Activated naive CD8-positive, alpha-beta T cell treated with anti-CD3 and anti-CD28 coated beads, Interleukin-2, amount 50 U/mL, for 24 hours (primary cell): ENCODE measurements at regions not wholly inside any gene's neighbourhood (a gene's known extent, or its start where the extent isn't known, plus 50 kb on each side); places are given as distances from the start of the nearest gene placed in this dataset.

Experiments used
- ATAC-seq: fragments of 150-1000 bp; cut with Tn5 transposase; one replicate; pipeline ENCODE4 v1.10.0; 2021
- DNase-seq: peaks from one replicate; pipeline ENCODE4 v3.0.0; 2021
- H3K27ac Mint-ChIP-seq: one replicate; pipeline ENCODE4 v1.8.0; 2021; ENCODE audit warnings: mild to moderate bottlenecking, mixed read lengths
- H3K27me3 Mint-ChIP-seq: one replicate; pipeline ENCODE4 v1.8.0; 2021; ENCODE audit warnings: mixed read lengths
- H3K36me3 Mint-ChIP-seq: one replicate; pipeline ENCODE4 v1.8.0; 2021; ENCODE audit warnings: low read depth, mixed read lengths
- H3K4me1 Mint-ChIP-seq: one replicate; pipeline ENCODE4 v1.8.0; 2021; ENCODE audit warnings: mixed read lengths
- H3K4me3 Mint-ChIP-seq: one replicate; pipeline ENCODE4 v1.8.0; 2021; ENCODE audit warnings: mild to moderate bottlenecking, moderate library complexity, mixed read lengths
- H3K9me3 Mint-ChIP-seq: one replicate; pipeline ENCODE4 v1.8.0; 2021; ENCODE audit warnings: mixed read lengths

DNA sequence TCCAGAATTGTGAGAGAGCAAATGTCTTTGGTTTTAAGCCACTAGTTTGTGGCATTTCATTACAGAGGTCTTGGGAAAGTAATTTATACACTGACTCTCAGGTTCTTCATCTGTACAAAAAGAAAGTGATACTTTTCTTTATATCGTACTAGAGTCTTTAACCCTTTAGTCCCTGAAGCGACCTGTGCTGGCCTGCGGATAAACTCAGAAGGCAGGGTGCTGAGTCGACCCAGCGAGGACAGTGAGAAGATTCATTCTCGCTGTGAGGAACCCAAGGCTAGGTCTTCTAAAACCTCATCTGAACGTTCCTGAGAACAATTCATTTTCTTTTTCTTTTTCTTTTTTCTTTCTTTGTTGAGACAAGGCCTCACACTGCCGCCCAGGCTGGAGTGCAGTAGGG is 514.2 kb upstream of the MGMT start:
- no peak for DNase-seq
- no peak overlapping the region for H3K27ac Mint-ChIP-seq
- no peaks in the 10 kb centered on the region for H3K9me3 Mint-ChIP-seq
- ATAC-seq: no peak
- H3K36me3 Mint-ChIP-seq: no peaks in the 10 kb centered on the region
- no peak overlapping the region for H3K4me3 Mint-ChIP-seq
- no peaks in the 10 kb centered on the region for H3K27me3 Mint-ChIP-seq
- H3K4me1 Mint-ChIP-seq: no peaks in the 10 kb centered on the region

DNA sequence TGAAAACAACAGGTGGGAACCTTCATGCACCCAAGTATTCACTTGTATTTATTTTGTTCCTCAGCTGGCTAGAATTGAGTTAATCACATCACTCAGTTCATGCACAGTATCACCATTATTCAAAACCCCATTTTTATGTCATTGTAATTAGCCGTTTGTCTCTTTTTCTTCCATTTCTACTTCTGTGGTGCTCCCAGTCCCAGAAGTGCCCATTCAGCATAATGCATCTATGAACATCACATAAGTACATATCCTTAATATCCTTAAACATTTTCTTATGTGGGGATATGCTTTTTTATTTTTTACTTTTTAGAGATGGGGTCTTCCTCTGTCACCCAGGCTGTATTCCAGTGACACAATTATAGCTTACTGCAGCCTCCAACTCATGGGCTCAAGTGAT is 510.9 kb upstream of the MGMT start:
- Mint-ChIP-seq H3K27ac (no peak overlapping the region), H3K27me3 (no peaks in the 10 kb centered on the region), H3K9me3 (no peaks in the 10 kb centered on the region), H3K4me1 (no peaks in the 10 kb centered on the region), H3K4me3 (no peak overlapping the region), H3K36me3 (no peaks in the 10 kb centered on the region)
- no peak for ATAC-seq
- no peak for DNase-seq

DNA sequence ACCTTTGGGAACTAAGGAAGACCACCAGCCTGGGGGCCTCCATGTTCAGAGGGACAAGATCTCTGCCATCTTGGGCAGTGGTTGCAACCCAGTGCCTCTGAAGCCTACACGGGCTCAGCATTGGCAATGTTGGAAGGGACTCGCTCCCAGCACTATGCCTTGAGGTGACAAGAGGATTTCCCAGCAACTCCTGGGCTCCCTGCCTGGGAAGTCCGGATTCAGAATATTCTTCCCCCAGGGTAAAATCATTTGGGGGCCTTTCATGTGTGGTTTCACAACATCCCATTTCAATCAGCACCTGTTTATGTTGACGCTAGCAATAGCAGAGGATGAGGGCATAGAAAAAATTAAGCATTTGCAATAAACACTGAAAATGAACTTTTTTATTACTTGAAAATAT is 509.8 kb upstream of the MGMT start:
- ATAC-seq: no peak
- H3K36me3 Mint-ChIP-seq: no peaks in the 10 kb centered on the region
- no peaks in the 10 kb centered on the region for H3K4me1 Mint-ChIP-seq
- no peaks in the 10 kb centered on the region for H3K27me3 Mint-ChIP-seq
- no peak overlapping the region for H3K4me3 Mint-ChIP-seq
- no peak overlapping the region for H3K27ac Mint-ChIP-seq
- no peak for DNase-seq
- H3K9me3 Mint-ChIP-seq: no peaks in the 10 kb centered on the region

DNA sequence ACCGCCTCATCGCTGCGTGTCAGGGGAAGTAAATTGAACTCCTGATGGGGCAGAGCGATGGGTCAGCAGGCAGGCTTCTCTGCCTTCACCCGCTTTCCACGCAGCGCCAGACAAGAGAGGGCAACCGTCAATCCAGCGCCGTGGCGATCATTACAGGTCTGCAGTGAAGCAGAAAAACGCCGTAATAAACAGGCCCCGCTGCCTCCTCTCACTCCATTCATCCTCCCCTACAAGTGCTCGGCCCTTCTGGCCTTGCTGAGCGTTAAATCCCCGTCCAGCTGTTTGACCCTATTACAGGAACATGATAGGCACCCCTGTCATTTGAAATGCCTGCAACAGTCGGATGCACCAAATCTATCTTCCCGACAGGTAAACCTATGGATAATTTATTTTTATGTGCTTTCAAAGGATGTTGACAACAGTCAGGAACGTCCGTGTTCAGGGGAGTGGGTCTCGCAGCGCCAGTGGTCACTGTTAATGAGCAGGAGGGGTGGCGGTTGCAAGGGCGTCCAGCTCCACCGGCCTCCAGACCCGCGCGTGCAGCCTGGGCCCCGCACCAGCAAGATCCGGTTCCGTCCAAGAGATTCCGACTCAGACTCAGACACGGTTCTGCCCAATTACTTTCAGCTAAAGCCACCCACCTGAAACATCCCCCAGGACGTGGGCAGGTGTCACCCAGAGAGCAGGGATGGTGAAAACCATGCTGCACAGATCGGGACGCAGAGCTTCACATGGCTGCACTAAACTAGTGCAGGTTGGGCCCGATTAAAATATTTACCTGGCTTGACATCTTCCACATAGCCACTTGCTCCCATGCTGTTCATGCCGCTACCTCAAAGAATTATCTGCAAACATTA is 508.0 kb upstream of the MGMT start:
- Mint-ChIP-seq H3K27me3 (no peaks in the 10 kb centered on the region), H3K36me3 (no peaks in the 10 kb centered on the region)
- ATAC-seq: no peak

DNA sequence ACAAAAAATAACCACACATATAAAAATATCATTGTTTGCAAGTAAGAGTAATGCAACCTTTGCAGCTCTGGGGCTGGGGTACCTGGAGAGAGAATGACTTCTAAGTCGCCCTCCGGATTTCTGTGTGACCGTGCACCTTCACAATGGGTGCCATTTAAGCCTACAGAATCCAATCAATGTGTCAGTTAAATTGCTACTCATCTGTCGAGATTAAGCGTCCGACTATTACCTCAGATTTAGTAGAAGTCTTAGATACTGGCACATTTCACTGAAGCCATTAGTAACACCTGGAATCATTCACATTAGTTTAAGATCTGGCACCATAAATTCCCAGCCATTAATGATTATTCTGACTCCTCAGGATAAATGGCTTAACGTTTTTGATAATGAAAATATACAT is 507.3 kb upstream of the MGMT start:
- Mint-ChIP-seq H3K27ac (no peak overlapping the region), H3K27me3 (no peaks in the 10 kb centered on the region), H3K9me3 (no peaks in the 10 kb centered on the region), H3K36me3 (no peaks in the 10 kb centered on the region), H3K4me1 (no peaks in the 10 kb centered on the region), H3K4me3 (no peak overlapping the region)
- ATAC-seq (no peak), DNase-seq (no peak)

More for the DNA sequence above, 508.0 kb upstream of the MGMT start:
- no peak for DNase-seq
- H3K4me1 Mint-ChIP-seq: no peaks in the 10 kb centered on the region
- H3K9me3 Mint-ChIP-seq: no peaks in the 10 kb centered on the region
- no peak overlapping the region for H3K4me3 Mint-ChIP-seq
- no peak overlapping the region for H3K27ac Mint-ChIP-seq

DNA sequence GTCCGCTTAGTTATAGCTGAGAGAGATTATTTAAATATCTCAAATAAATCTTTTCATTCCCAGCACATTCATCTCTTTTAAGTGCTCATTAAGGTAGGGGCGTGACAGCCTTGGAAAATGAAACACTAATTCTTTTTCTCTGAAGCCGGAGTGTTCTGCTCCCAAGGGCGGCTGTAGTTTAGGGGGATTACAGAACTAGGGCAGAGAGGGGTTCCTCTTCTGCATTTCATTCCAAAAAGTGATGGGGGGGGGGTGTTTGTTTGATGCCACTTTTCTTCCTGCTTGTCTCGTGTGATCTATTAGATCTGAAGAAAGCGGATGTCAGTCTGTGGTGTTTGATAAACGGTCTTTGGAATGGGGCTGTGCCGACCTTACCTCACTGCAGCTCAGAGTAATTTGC is 506.5 kb upstream of the MGMT start:
- Mint-ChIP-seq H3K9me3 (no peaks in the 10 kb centered on the region), H3K27me3 (no peaks in the 10 kb centered on the region), H3K27ac (no peak overlapping the region), H3K4me3 (no peak overlapping the region), H3K36me3 (no peaks in the 10 kb centered on the region), H3K4me1 (no peaks in the 10 kb centered on the region)
- ATAC-seq (no peak), DNase-seq (no peak)

DNA sequence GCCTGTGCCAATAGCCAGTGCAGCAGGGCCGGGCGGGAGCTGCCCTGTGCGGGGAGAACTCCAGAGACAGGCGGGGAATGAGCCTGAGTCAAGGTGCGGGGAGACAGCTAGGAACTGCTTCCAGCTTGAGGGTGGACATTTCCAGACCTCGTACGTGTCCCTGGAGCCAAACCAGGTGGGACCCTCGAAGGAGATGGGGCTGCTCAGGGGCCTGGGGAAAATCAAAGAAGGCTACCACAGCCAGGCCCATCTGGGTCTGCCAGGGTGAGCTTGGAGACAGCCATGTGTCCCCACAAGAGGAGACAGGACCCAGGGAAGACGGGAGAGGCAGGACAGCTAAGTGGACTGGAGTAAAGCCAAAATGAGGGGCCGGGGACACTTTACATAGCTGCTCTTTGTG is 504.9 kb upstream of the MGMT start:
- Mint-ChIP-seq H3K36me3 (no peaks in the 10 kb centered on the region), H3K4me3 (no peak overlapping the region), H3K27me3 (no peaks in the 10 kb centered on the region), H3K9me3 (no peaks in the 10 kb centered on the region), H3K4me1 (no peaks in the 10 kb centered on the region), H3K27ac (no peak overlapping the region)
- DNase-seq (no peak), ATAC-seq (no peak)

DNA sequence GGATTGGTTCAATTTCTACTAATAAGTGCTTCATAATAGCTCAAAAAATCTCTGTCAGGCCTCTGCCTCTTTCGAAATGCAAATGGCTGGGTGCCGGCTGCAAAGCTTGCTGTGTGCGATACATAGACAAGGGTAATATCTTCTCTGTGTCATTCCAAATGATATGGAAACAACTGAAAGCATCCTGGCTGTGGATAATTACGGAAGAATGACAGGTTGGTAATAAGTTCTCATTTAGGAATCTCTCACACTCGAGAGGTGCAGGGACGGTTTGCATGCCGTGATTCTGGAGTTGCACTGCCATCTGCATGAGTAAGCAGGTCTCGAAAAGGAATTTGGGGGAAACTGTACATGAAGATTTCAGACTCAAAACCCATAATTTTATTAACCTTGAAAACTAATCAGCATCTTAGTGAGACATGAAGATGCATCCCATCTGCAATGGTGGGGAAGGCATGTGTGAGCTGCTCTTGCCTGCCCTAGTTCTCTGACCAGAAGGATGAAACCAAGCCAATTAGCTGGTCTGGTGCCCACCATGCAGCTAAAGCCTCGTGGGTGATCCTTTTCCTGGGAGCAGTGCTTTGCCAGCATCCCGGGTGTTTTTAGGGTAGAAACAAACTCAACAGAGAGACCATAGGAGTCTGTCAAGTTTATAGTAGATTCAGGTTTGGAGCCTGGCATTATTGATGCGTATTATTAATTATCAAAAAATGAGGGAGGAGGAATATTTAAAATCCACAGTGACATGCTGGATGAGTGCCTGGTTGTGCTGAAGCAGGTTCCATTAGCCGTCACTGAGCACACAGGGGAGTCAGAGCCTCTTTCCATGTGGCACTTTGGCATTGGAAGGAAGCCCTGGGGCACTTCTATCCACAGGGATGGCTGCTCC is 503.6 kb upstream of the MGMT start:
- H3K4me1 Mint-ChIP-seq: no peaks in the 10 kb centered on the region
- no peak overlapping the region for H3K27ac Mint-ChIP-seq
- no peaks in the 10 kb centered on the region for H3K27me3 Mint-ChIP-seq
- H3K9me3 Mint-ChIP-seq: no peaks in the 10 kb centered on the region
- no peak overlapping the region for H3K4me3 Mint-ChIP-seq
- ATAC-seq (no peak), DNase-seq (no peak)
- no peaks in the 10 kb centered on the region for H3K36me3 Mint-ChIP-seq

DNA sequence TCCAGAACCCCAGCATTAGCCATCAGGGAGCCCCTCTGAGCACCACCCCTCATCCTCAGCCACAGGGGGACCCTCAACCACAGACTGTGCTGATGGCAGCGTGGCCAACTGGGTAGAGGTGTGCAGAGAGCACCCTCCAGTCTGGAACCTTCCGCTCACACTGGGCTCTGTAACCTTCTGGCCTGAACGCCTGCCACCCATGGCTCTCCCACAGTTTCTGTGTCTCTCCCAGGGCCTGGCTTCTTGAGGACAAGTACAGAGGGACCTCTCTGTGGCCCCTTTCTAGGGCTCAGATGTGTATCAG is 503.0 kb upstream of the MGMT start:
- no peaks in the 10 kb centered on the region for H3K36me3 Mint-ChIP-seq
- H3K4me3 Mint-ChIP-seq: no peak overlapping the region
- H3K4me1 Mint-ChIP-seq: no peaks in the 10 kb centered on the region
- DNase-seq (no peak), ATAC-seq (no peak)
- no peaks in the 10 kb centered on the region for H3K9me3 Mint-ChIP-seq
- no peaks in the 10 kb centered on the region for H3K27me3 Mint-ChIP-seq
- H3K27ac Mint-ChIP-seq: no peak overlapping the region

DNA sequence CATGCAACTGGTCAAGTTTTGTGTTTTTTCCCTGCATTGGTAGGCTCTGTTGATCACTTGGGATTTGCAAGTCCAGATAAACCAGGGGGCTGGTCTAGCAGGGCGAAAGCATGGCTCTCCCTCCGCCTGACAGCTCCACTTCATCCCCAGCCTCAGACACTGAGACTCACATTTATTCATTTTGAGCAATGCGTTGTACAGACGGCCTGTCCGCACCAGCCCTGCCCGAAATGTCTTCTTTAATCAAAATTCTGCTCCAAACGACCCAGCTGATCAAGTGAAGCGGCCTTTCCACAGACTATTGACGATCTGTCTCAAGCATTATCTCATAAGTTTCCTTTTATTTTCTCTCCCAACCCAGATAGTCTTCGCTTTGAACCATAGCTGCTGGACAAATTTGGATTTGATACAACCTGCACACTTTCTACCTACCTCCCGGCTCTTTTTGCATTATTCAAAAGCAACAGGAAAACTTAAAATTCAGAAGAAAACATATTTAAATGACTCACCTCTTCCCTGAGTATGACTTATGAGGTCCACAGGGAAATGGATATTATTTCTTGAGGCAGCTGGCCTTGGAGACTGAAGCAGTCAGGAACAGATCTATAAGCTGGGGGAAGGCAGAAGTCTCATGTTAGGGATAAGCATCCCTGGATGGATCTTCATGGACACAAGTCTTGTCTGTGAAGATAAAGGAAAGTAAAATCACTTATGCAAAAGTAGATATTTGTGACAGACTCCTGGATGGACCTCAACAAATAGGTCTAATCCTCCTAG is 498.9 kb upstream of the MGMT start:
- H3K4me1 Mint-ChIP-seq: no peaks in the 10 kb centered on the region
- no peaks in the 10 kb centered on the region for H3K36me3 Mint-ChIP-seq
- no peak overlapping the region for H3K4me3 Mint-ChIP-seq
- ATAC-seq (no peak), DNase-seq (no peak)
- peaks cover 7% of the 10 kb centered on the region for H3K27me3 Mint-ChIP-seq
- H3K27ac Mint-ChIP-seq: no peak overlapping the region
- H3K9me3 Mint-ChIP-seq: no peaks in the 10 kb centered on the region

DNA sequence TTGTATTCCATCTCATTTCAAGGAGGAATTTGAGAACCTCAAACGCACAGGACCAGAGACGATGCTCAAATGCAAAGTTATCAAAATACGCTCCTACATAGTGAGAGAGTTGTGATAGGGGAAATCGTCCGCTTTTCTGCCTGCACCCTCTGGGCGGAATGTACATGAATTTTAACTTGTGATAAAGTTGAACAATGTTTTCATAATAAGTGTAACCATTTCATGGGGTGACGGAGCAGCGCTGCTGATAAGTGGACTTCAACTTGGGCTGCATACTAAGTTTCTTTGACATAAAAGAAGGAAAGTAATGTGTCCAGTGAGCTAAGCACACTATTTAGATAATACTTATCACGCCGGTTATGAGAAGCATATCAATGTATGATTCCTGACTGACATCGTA is 497.5 kb upstream of the MGMT start:
- Mint-ChIP-seq H3K27ac (no peak overlapping the region), H3K27me3 (peaks cover 7% of the 10 kb centered on the region), H3K4me1 (no peaks in the 10 kb centered on the region), H3K4me3 (no peak overlapping the region), H3K36me3 (no peaks in the 10 kb centered on the region), H3K9me3 (no peaks in the 10 kb centered on the region)
- DNase-seq: no peak
- ATAC-seq: no peak

DNA sequence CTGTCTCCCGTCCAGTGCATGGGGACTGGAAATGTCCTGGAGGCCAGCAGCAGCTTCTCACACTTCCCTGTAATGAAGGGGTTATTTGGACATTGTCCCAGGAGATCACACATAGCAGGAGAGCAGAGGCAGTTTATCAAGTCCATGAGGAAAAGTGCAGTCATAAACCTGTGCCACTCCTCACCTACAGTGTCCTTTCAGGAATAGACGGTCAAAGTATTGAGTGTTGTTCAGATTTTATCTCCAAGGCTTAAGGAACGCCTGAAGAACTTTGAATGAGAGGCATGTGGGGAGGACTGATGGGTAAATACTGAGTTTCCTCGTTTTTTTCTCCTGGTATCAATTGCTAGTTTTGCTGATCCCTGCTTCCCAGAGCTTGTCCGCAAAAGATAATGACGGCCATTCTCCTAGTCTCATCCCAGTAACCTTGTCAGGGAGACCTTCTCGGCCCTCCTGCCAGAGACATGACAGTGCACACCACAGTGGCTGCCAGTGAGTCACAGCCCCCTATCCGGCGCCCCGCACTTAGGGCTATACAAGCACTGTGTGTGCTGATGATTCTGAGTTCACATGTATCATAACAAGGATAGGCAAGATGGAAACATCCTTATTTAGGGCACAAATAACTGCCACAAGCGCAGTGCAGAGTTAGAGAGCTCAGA is 495.5 kb upstream of the MGMT start:
- no peaks in the 10 kb centered on the region for H3K9me3 Mint-ChIP-seq
- no peaks in the 10 kb centered on the region for H3K36me3 Mint-ChIP-seq
- peaks cover 7% of the 10 kb centered on the region for H3K27me3 Mint-ChIP-seq
- ATAC-seq (no peak), DNase-seq (no peak)
- H3K27ac Mint-ChIP-seq: no peak overlapping the region
- no peak overlapping the region for H3K4me3 Mint-ChIP-seq
- H3K4me1 Mint-ChIP-seq: no peaks in the 10 kb centered on the region

DNA sequence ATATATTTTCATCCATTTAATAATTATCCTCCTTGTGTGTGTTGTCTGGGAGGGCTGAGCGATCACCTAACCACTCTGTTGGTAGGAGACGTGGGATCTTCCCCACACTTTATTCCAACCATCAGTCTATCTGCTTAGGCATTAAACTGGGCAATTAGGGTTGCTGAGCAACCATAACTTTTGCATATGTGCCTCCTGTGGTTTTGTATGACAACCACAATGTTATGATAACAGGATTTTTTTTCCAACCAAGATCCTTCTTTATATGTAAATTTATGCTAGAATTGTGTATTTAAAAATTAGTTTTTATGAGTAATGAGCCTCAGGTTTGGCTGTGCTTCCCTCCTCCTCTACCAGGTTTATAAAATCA is 495.0 kb upstream of the MGMT start:
- no peaks in the 10 kb centered on the region for H3K4me1 Mint-ChIP-seq
- DNase-seq: no peak
- no peak for ATAC-seq
- peaks cover 7% of the 10 kb centered on the region for H3K27me3 Mint-ChIP-seq
- H3K9me3 Mint-ChIP-seq: no peaks in the 10 kb centered on the region
- H3K27ac Mint-ChIP-seq: no peak overlapping the region
- H3K36me3 Mint-ChIP-seq: no peaks in the 10 kb centered on the region
- H3K4me3 Mint-ChIP-seq: no peak overlapping the region

DNA sequence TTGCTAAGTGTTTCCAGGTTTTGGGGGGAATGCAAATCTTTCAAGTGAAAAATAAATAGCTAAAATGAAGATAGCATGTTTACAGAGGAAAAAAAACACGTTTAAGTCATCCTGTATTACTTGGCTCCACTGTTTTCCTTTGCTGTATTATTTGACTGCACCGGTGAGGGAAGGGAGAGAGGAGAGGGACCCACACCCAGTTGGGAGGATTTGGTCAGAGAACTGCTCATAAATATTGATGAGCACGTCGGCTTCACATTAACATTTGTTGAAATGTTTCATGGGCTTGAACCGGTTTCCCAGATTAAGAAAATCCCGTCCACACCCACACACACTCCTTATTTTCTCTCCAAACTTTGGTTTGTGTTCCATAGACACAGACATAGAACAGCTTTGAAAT is 493.8 kb upstream of the MGMT start:
- Mint-ChIP-seq H3K36me3 (no peaks in the 10 kb centered on the region), H3K4me3 (no peak overlapping the region), H3K27me3 (peaks cover 7% of the 10 kb centered on the region), H3K9me3 (no peaks in the 10 kb centered on the region), H3K4me1 (no peaks in the 10 kb centered on the region), H3K27ac (no peak overlapping the region)
- ATAC-seq (no peak), DNase-seq (no peak)
